DND-41 (cell line): ENCODE measurements at regions not wholly inside any gene's neighbourhood (a gene's known extent, or its start where the extent isn't known, plus 50 kb on each side); places are given as distances from the start of the nearest gene placed in this dataset.
"Not testable (repeated sequence)": the region's sequence is repeated elsewhere in the genome, so short reads cannot be mapped to it uniquely, and the experiment has no call there.

Experiments used
- ATAC-seq: fragments of 200-7000 bp; cut with Tn5 transposase; 3 replicates; pipeline ENCODE4 v1.9.1; 2021; ENCODE audit warnings: low read depth; ENCODE audit not compliant: insufficient read depth
- DNase-seq: peaks from one replicate; pipeline ENCODE4 v3.0.0-alpha.2; 2020
- H2AFZ ChIP-seq: 2 replicates; pipeline ENCODE4 v1.6.0; 2012; ENCODE audit warnings: low read depth, low read length
- H3K27ac ChIP-seq: 2 replicates; pipeline ENCODE4 v1.5.1; 2012; ENCODE audit warnings: low read length, inconsistent platforms
- H3K27me3 ChIP-seq: fragments of 200-600 bp; sonication (generic); 2 replicates; pipeline ENCODE4 v1.6.0; 2012; ENCODE audit warnings: low read length, mild to moderate bottlenecking, inconsistent platforms; ENCODE audit not compliant: insufficient read depth, poor library complexity
- H3K36me3 ChIP-seq: 2 replicates; pipeline ENCODE4 v1.5.1; 2012; ENCODE audit warnings: low read length, inconsistent platforms; ENCODE audit not compliant: insufficient read depth
- H3K4me1 ChIP-seq: 2 replicates; pipeline ENCODE4 v1.5.1; 2012; ENCODE audit warnings: mild to moderate bottlenecking, low read length; ENCODE audit not compliant: insufficient read depth
- H3K4me2 ChIP-seq: 2 replicates; pipeline ENCODE4 v1.6.0; 2012; ENCODE audit warnings: mild to moderate bottlenecking, moderate library complexity, low read length, inconsistent platforms; ENCODE audit not compliant: insufficient read depth
- H3K4me3 ChIP-seq, 2 experiments: fragments of 200-600 bp in 1 of 2; shearing (Covaris generic) in 1 of 2; 2 replicates each; pipeline ENCODE4 v1.5.1; 2012 to 2016; ENCODE audit warnings: inconsistent platforms in 2 of 2, low read length in 2 of 2, mild to moderate bottlenecking in 2 of 2, low read depth in 1 of 2, moderate library complexity in 1 of 2
- H3K79me2 ChIP-seq: 2 replicates; pipeline ENCODE4 v1.6.0; 2012; ENCODE audit warnings: low read length, inconsistent platforms; ENCODE audit not compliant: insufficient read depth
- H3K9ac ChIP-seq: 2 replicates; pipeline ENCODE4 v1.6.0; 2012; ENCODE audit warnings: low read depth, mild to moderate bottlenecking, inconsistent platforms, low read length, moderate library complexity
- H3K9me3 ChIP-seq: 2 replicates; pipeline ENCODE4 v1.5.1; 2012; ENCODE audit warnings: low read length, moderate library complexity, mild to moderate bottlenecking, inconsistent platforms; ENCODE audit not compliant: insufficient read depth, severe bottlenecking
- H4K20me1 ChIP-seq: 2 replicates; pipeline ENCODE4 v1.6.0; 2012; ENCODE audit warnings: low read length; ENCODE audit not compliant: insufficient read depth
- CTCF ChIP-seq: IDR thresholded peaks from 2 replicates; pipeline ENCODE4 v1.5.1; 2012; ENCODE audit warnings: borderline replicate concordance, low read length, moderate library complexity, mild to moderate bottlenecking; ENCODE audit not compliant: poor library complexity, severe bottlenecking; ENCODE audit errors: extremely low read depth
- EZH2 ChIP-seq: IDR thresholded peaks from 3 replicates; pipeline ENCODE4 v1.6.1; 2012; ENCODE audit warnings: borderline replicate concordance, low read depth, mild to moderate bottlenecking, moderate library complexity, low read length, inconsistent platforms; ENCODE audit not compliant: severe bottlenecking

GRCh38 chr12:87338681-87339080 lies 690.5 kb downstream of the C12orf50 start:
- Histone ChIP-seq H3K36me3 (no peaks in the 10 kb centered on the region), H3K4me2 (no peak overlapping the region), H3K27me3 (no peaks in the 10 kb centered on the region), H4K20me1 (no peaks in the 10 kb centered on the region), H3K4me3 (no peak overlapping the region), H3K4me1 (no peaks in the 10 kb centered on the region), H3K9me3 (no peaks in the 10 kb centered on the region), H3K79me2 (no peaks in the 10 kb centered on the region), H3K9ac (no peak overlapping the region), H3K27ac (no peak overlapping the region), H2AFZ (no peak overlapping the region)
- DNase-seq (no peak), ATAC-seq (no peak)
- TF ChIP-seq EZH2, result no peak
- TF ChIP-seq CTCF, result no peak

GRCh38 chr12:87336814-87337336 lies 692.3 kb downstream of the C12orf50 start:
- no peak for DNase-seq
- no peaks in the 10 kb centered on the region for H3K36me3 ChIP-seq
- H3K9ac ChIP-seq, result no peak overlapping the region
- no peak for ATAC-seq
- TF ChIP-seq CTCF (no peak), EZH2 (no peak)
- no peak overlapping the region for H3K4me2 ChIP-seq
- H3K9me3 ChIP-seq, result no peaks in the 10 kb centered on the region
- H3K27ac ChIP-seq, result no peak overlapping the region
- no peaks in the 10 kb centered on the region for H4K20me1 ChIP-seq
- no peaks in the 10 kb centered on the region for H3K27me3 ChIP-seq
- no peak overlapping the region for H3K4me3 ChIP-seq
- H3K79me2 ChIP-seq, result no peaks in the 10 kb centered on the region
- H3K4me1 ChIP-seq, result no peaks in the 10 kb centered on the region
- no peak overlapping the region for H2AFZ ChIP-seq

GRCh38 chr12:87332987-87333726 lies 696.0 kb downstream of the C12orf50 start:
- no peak overlapping the region for H3K4me2 ChIP-seq
- H3K27me3 ChIP-seq, result no peaks in the 10 kb centered on the region
- H3K27ac ChIP-seq, result no peak overlapping the region
- TF ChIP-seq CTCF (no peak), EZH2 (no peak)
- H2AFZ ChIP-seq, result no peak overlapping the region
- H3K79me2 ChIP-seq, result no peaks in the 10 kb centered on the region
- ATAC-seq, result no peak
- no peak overlapping the region for H3K9ac ChIP-seq
- H4K20me1 ChIP-seq, result no peaks in the 10 kb centered on the region
- no peak for DNase-seq
- H3K9me3 ChIP-seq, result no peaks in the 10 kb centered on the region
- H3K4me3 ChIP-seq, result no peak overlapping the region
- H3K4me1 ChIP-seq, result no peaks in the 10 kb centered on the region
- H3K36me3 ChIP-seq, result no peaks in the 10 kb centered on the region

GRCh38 chr12:87330071-87330555 lies 699.1 kb downstream of the C12orf50 start:
- ATAC-seq, H3K27ac ChIP-seq, H4K20me1 ChIP-seq, DNase-seq, H3K4me2 ChIP-seq, H3K79me2 ChIP-seq, H2AFZ ChIP-seq, H3K4me1 ChIP-seq, H3K9me3 ChIP-seq, H3K27me3 ChIP-seq, H3K36me3 ChIP-seq, H3K4me3 ChIP-seq, H3K9ac ChIP-seq: not testable (repeated sequence)
